IPS-11a (cell line): ENCODE measurements at regions not wholly inside any gene's neighbourhood (a gene's known extent, or its start where the extent isn't known, plus 50 kb on each side); places are given as distances from the start of the nearest gene placed in this dataset.
"Not testable (repeated sequence)": the region's sequence is repeated elsewhere in the genome, so short reads cannot be mapped to it uniquely, and the experiment has no call there.

Experiments
- H3K4me3 ChIP-seq: one replicate; pipeline ENCODE4 v1.5.1; 2013; ENCODE audit warnings: low read depth, low read length, control low read depth

GRCh38 chr1:121109025-121109424 is 75.1 kb downstream of the FAM72B start:
- not testable (repeated sequence) for H3K4me3 ChIP-seq

GRCh38 chr1:121116522-121117297 is 67.4 kb downstream of the FAM72B start:
- not testable (repeated sequence) for H3K4me3 ChIP-seq

GRCh38 chr1:121117298-121117611 is 66.9 kb downstream of the FAM72B start:
- not testable (repeated sequence) for H3K4me3 ChIP-seq

DNA sequence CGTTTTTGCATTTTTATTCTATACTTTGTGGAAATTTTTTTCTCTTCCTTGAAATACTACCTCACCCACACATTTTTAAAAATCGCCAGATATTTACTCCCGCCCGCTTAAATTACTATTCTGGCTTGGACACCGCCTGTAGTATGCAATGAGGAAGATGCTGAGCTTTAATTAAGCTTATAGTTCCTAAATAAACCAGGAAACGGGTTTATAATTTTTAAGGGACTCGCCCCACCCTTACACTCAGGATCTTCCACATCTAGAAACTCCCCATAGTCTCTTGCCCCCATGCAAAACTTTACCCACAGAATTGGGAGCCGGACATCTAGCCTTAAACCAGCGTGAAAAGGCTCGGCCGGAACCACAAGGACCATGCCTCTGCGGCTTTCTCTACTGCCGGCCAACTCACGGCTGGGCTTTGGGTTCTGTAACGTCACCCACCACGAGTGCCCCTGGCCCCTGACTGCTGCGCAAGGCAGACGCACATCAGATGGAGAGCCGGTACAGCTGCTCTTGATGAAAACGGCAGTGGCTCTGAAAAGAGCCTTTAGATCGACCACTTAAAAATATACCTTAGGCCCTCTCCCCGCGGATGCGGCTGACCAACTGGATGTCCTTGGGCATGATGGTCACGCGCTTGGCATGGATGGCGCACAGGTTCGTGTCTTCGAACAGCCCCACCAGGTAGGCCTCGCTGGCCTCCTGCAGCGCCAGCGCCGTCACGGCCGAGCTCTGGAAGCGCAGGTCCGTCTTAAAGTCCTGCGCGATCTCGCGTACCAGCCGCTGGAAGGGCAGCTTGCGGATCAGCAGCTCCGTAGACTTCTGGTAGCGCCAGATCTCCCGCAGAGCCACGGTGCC is 66.3 kb downstream of the FAM72B start:
- not testable (repeated sequence) for H3K4me3 ChIP-seq
